ENCODE measurements at regions not wholly inside any gene's neighbourhood (a gene's known extent, or its start where the extent isn't known, plus 50 kb on each side); places are given as distances from the start of the nearest gene placed in this dataset.

- TF ChIP-seq TAF1 (IDR thresholded peaks at IDR 0.05; ENCODE audit: borderline replicate concordance, low read depth, low read length) (no peak), POLR2A (IDR thresholded peaks at IDR 0.05; ENCODE audit: low read depth, low read length) (no peak), POLR2AphosphoS5 (IDR thresholded peaks at IDR 0.05; ENCODE audit: low read depth, low read length) (no peak)
Observed at GRCh38 chr4:16993956-16994840, 95.8 kb upstream of the LDB2 start.

All from GM12892 (cell line).